ENCODE measurements at regions not wholly inside any gene's neighbourhood (a gene's known extent, or its start where the extent isn't known, plus 50 kb on each side); places are given as distances from the start of the nearest gene placed in this dataset.

- TF ChIP-seq, protein P1, sequence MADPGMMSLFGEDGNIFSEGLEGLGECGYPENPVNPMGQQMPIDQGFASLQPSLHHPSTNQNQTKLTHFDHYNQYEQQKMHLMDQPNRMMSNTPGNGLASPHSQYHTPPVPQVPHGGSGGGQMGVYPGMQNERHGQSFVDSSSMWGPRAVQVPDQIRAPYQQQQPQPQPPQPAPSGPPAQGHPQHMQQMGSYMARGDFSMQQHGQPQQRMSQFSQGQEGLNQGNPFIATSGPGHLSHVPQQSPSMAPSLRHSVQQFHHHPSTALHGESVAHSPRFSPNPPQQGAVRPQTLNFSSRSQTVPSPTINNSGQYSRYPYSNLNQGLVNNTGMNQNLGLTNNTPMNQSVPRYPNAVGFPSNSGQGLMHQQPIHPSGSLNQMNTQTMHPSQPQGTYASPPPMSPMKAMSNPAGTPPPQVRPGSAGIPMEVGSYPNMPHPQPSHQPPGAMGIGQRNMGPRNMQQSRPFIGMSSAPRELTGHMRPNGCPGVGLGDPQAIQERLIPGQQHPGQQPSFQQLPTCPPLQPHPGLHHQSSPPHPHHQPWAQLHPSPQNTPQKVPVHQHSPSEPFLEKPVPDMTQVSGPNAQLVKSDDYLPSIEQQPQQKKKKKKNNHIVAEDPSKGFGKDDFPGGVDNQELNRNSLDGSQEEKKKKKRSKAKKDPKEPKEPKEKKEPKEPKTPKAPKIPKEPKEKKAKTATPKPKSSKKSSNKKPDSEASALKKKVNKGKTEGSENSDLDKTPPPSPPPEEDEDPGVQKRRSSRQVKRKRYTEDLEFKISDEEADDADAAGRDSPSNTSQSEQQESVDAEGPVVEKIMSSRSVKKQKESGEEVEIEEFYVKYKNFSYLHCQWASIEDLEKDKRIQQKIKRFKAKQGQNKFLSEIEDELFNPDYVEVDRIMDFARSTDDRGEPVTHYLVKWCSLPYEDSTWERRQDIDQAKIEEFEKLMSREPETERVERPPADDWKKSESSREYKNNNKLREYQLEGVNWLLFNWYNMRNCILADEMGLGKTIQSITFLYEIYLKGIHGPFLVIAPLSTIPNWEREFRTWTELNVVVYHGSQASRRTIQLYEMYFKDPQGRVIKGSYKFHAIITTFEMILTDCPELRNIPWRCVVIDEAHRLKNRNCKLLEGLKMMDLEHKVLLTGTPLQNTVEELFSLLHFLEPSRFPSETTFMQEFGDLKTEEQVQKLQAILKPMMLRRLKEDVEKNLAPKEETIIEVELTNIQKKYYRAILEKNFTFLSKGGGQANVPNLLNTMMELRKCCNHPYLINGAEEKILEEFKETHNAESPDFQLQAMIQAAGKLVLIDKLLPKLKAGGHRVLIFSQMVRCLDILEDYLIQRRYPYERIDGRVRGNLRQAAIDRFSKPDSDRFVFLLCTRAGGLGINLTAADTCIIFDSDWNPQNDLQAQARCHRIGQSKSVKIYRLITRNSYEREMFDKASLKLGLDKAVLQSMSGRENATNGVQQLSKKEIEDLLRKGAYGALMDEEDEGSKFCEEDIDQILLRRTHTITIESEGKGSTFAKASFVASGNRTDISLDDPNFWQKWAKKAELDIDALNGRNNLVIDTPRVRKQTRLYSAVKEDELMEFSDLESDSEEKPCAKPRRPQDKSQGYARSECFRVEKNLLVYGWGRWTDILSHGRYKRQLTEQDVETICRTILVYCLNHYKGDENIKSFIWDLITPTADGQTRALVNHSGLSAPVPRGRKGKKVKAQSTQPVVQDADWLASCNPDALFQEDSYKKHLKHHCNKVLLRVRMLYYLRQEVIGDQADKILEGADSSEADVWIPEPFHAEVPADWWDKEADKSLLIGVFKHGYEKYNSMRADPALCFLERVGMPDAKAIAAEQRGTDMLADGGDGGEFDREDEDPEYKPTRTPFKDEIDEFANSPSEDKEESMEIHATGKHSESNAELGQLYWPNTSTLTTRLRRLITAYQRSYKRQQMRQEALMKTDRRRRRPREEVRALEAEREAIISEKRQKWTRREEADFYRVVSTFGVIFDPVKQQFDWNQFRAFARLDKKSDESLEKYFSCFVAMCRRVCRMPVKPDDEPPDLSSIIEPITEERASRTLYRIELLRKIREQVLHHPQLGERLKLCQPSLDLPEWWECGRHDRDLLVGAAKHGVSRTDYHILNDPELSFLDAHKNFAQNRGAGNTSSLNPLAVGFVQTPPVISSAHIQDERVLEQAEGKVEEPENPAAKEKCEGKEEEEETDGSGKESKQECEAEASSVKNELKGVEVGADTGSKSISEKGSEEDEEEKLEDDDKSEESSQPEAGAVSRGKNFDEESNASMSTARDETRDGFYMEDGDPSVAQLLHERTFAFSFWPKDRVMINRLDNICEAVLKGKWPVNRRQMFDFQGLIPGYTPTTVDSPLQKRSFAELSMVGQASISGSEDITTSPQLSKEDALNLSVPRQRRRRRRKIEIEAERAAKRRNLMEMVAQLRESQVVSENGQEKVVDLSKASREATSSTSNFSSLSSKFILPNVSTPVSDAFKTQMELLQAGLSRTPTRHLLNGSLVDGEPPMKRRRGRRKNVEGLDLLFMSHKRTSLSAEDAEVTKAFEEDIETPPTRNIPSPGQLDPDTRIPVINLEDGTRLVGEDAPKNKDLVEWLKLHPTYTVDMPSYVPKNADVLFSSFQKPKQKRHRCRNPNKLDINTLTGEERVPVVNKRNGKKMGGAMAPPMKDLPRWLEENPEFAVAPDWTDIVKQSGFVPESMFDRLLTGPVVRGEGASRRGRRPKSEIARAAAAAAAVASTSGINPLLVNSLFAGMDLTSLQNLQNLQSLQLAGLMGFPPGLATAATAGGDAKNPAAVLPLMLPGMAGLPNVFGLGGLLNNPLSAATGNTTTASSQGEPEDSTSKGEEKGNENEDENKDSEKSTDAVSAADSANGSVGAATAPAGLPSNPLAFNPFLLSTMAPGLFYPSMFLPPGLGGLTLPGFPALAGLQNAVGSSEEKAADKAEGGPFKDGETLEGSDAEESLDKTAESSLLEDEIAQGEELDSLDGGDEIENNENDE (IDR thresholded peaks at IDR 0.05; ENCODE audit: insufficient replicate concordance, low read length): no peak
- TF ChIP-seq KDM1A (IDR thresholded peaks at IDR 0.05; ENCODE audit: borderline replicate concordance, low read length) (no peak), JUND (IDR thresholded peaks at IDR 0.05; ENCODE audit: low read length) (no peak), KDM5A (IDR thresholded peaks at IDR 0.05; ENCODE audit: low read length) (no peak), SP1 (IDR thresholded peaks at IDR 0.05; ENCODE audit: low read depth, low read length) (no peak), NANOG (IDR thresholded peaks at IDR 0.05; ENCODE audit: insufficient read depth, low read depth, low read length, poor library complexity, severe bottlenecking) (no peak), MAFK (IDR thresholded peaks at IDR 0.05; ENCODE audit: low read depth, low read length) (no peak), CHD2 (IDR thresholded peaks at IDR 0.05; ENCODE audit: low read length) (no peak), BRCA1 (IDR thresholded peaks at IDR 0.05; ENCODE audit: low read depth, low read length) (no peak)
These were observed 1106.7 kb downstream of the SLC6A15 start (continued) for GRCh38 chr12:83805873-83806272.

Data from H1 (cell line).